ENCODE measurements at regions not wholly inside any gene's neighbourhood (a gene's known extent, or its start where the extent isn't known, plus 50 kb on each side); places are given as distances from the start of the nearest gene placed in this dataset.

- no peak for DNase-seq (ENCODE audit: insufficient read length, low spot score, missing footprints)
- Histone ChIP-seq H3K4me1 (ENCODE audit: insufficient read depth, low read length) (peaks cover 11% of the 10 kb centered on the region), H3K79me2 (ENCODE audit: insufficient read depth, low read length) (no peaks in the 10 kb centered on the region), H4K20me1 (ENCODE audit: insufficient read depth, low read length) (no peaks in the 10 kb centered on the region), H3K4me3 (ENCODE audit: insufficient read depth, low read length) (no peak overlapping the region), H3K9me3 (ENCODE audit: low read depth, low read length) (no peaks in the 10 kb centered on the region), H3K27ac (ENCODE audit: low read depth, low read length) (no peak overlapping the region), H3K27me3 (ENCODE audit: insufficient read depth, low read length) (no peaks in the 10 kb centered on the region), H2AFZ (ENCODE audit: low read length) (no peak overlapping the region), H3K4me2 (ENCODE audit: insufficient read depth, low read length) (no peak overlapping the region), H3K36me3 (ENCODE audit: insufficient read depth, low read length) (no peaks in the 10 kb centered on the region)
- TF ChIP-seq CTCF (IDR thresholded peaks at IDR 0.05; ENCODE audit: extremely low read depth, low read depth, low read length): no peak
Observed at GRCh38 chr13:50449465-50449864, 394.0 kb downstream of the DLEU7 start.

GRCh38 chr13:50450279-50450678, 393.2 kb downstream of the DLEU7 start:
- Histone ChIP-seq H3K36me3 (ENCODE audit: insufficient read depth, low read length) (no peaks in the 10 kb centered on the region), H3K79me2 (ENCODE audit: insufficient read depth, low read length) (no peaks in the 10 kb centered on the region), H3K9me3 (ENCODE audit: low read depth, low read length) (no peaks in the 10 kb centered on the region), H4K20me1 (ENCODE audit: insufficient read depth, low read length) (no peaks in the 10 kb centered on the region), H3K4me1 (ENCODE audit: insufficient read depth, low read length) (peaks cover 11% of the 10 kb centered on the region), H3K27ac (ENCODE audit: low read depth, low read length) (no peak overlapping the region), H2AFZ (ENCODE audit: low read length) (no peak overlapping the region), H3K4me3 (ENCODE audit: insufficient read depth, low read length) (no peak overlapping the region), H3K27me3 (ENCODE audit: insufficient read depth, low read length) (no peaks in the 10 kb centered on the region), H3K4me2 (ENCODE audit: insufficient read depth, low read length) (no peak overlapping the region)
- no peak for TF ChIP-seq CTCF (IDR thresholded peaks at IDR 0.05; ENCODE audit: extremely low read depth, low read depth, low read length)
- no peak for DNase-seq (ENCODE audit: insufficient read length, low spot score, missing footprints)

GRCh38 chr13:50451609-50452008, 391.9 kb downstream of the DLEU7 start:
- no peak for TF ChIP-seq CTCF (IDR thresholded peaks at IDR 0.05; ENCODE audit: extremely low read depth, low read depth, low read length)
- H3K4me3 ChIP-seq (ENCODE audit: insufficient read depth, low read length): no peak overlapping the region
- no peaks in the 10 kb centered on the region for H3K27me3 ChIP-seq (ENCODE audit: insufficient read depth, low read length)
- no peak overlapping the region for H3K4me2 ChIP-seq (ENCODE audit: insufficient read depth, low read length)
- no peaks in the 10 kb centered on the region for H4K20me1 ChIP-seq (ENCODE audit: insufficient read depth, low read length)
- no peaks in the 10 kb centered on the region for H3K79me2 ChIP-seq (ENCODE audit: insufficient read depth, low read length)
- peaks cover 14% of the 10 kb centered on the region for H3K4me1 ChIP-seq (ENCODE audit: insufficient read depth, low read length)
- no peak overlapping the region for H3K27ac ChIP-seq (ENCODE audit: low read depth, low read length)
- H3K36me3 ChIP-seq (ENCODE audit: insufficient read depth, low read length): no peaks in the 10 kb centered on the region
- DNase-seq (ENCODE audit: insufficient read length, low spot score, missing footprints): no peak
- H3K9me3 ChIP-seq (ENCODE audit: low read depth, low read length): no peaks in the 10 kb centered on the region
- H2AFZ ChIP-seq (ENCODE audit: low read length): peak overlapping the region; percentile 57

- H3K79me2 ChIP-seq (ENCODE audit: insufficient read depth, low read length): no peaks in the 10 kb centered on the region
- H3K36me3 ChIP-seq (ENCODE audit: insufficient read depth, low read length): no peaks in the 10 kb centered on the region
- peak overlapping the region; percentile 57 for H2AFZ ChIP-seq (ENCODE audit: low read length)
- no peak overlapping the region for H3K4me2 ChIP-seq (ENCODE audit: insufficient read depth, low read length)
- H3K27ac ChIP-seq (ENCODE audit: low read depth, low read length): no peak overlapping the region
- no peak for DNase-seq (ENCODE audit: insufficient read length, low spot score, missing footprints)
- no peaks in the 10 kb centered on the region for H4K20me1 ChIP-seq (ENCODE audit: insufficient read depth, low read length)
- no peak for TF ChIP-seq CTCF (IDR thresholded peaks at IDR 0.05; ENCODE audit: extremely low read depth, low read depth, low read length)
- peaks cover 14% of the 10 kb centered on the region for H3K4me1 ChIP-seq (ENCODE audit: insufficient read depth, low read length)
- no peaks in the 10 kb centered on the region for H3K27me3 ChIP-seq (ENCODE audit: insufficient read depth, low read length)
- no peak overlapping the region for H3K4me3 ChIP-seq (ENCODE audit: insufficient read depth, low read length)
- no peaks in the 10 kb centered on the region for H3K9me3 ChIP-seq (ENCODE audit: low read depth, low read length)
Observed at GRCh38 chr13:50452028-50452427, 391.5 kb downstream of the DLEU7 start.

All from osteoblast (primary cell).